T-helper 2 cell treated with Interferon-gamma antibody and Interleukin-4, amounts not matched to agents 5 μg/mL and 100 μg/mL, for 36 hours (primary cell): ENCODE measurements at regions not wholly inside any gene's neighbourhood (a gene's known extent, or its start where the extent isn't known, plus 50 kb on each side); places are given as distances from the start of the nearest gene placed in this dataset.
"Not testable (repeated sequence)": the region's sequence is repeated elsewhere in the genome, so short reads cannot be mapped to it uniquely, and the experiment has no call there.

ENCODE experiments used
- DNase-seq: peaks from one replicate; pipeline ENCODE4 v3.0.0; 2021; ENCODE audit warnings: low spot score
- H3K27ac Mint-ChIP-seq: one replicate; pipeline ENCODE4 v1.8.0; 2021; ENCODE audit warnings: mild to moderate bottlenecking, mixed read lengths
- H3K27me3 Mint-ChIP-seq: one replicate; pipeline ENCODE4 v1.8.0; 2021; ENCODE audit warnings: low read depth, mixed read lengths
- H3K36me3 Mint-ChIP-seq: one replicate; pipeline ENCODE4 v1.8.0; 2021; ENCODE audit warnings: low read depth, mixed read lengths
- H3K4me1 Mint-ChIP-seq: one replicate; pipeline ENCODE4 v1.8.0; 2021; ENCODE audit warnings: low read depth, mixed read lengths
- H3K4me3 Mint-ChIP-seq: one replicate; pipeline ENCODE4 v1.8.0; 2022; ENCODE audit warnings: mild to moderate bottlenecking, moderate library complexity, mixed read lengths
- H3K9me3 Mint-ChIP-seq: one replicate; pipeline ENCODE4 v1.8.0; 2021; ENCODE audit warnings: mixed read lengths

- Mint-ChIP-seq H3K27ac (no peak overlapping the region), H3K27me3 (no peaks in the 10 kb centered on the region)
Observed at GRCh38 chr2:239818531-239819011, 206.6 kb downstream of the NDUFA10 start.

GRCh38 chr2:239818086-239818485 lies 207.1 kb downstream of the NDUFA10 start:
- Mint-ChIP-seq H3K36me3 (no peaks in the 10 kb centered on the region), H3K9me3 (no peaks in the 10 kb centered on the region), H3K4me1 (no peaks in the 10 kb centered on the region), H3K4me3 (no peak overlapping the region), H3K27me3 (no peaks in the 10 kb centered on the region), H3K27ac (no peak overlapping the region)
- DNase-seq, result no peak

More at GRCh38 chr2:239818531-239819011, 206.6 kb downstream of the NDUFA10 start:
- H3K4me3 Mint-ChIP-seq, result no peak overlapping the region
- H3K9me3 Mint-ChIP-seq, result no peaks in the 10 kb centered on the region
- no peak for DNase-seq
- H3K4me1 Mint-ChIP-seq, result no peaks in the 10 kb centered on the region
- H3K36me3 Mint-ChIP-seq, result no peaks in the 10 kb centered on the region

- not testable (repeated sequence) for DNase-seq, H3K36me3 Mint-ChIP-seq, H3K27me3 Mint-ChIP-seq, H3K4me1 Mint-ChIP-seq, H3K27ac Mint-ChIP-seq, H3K4me3 Mint-ChIP-seq, H3K9me3 Mint-ChIP-seq
Observed at GRCh38 chr2:239817468-239818031, 207.6 kb downstream of the NDUFA10 start.

GRCh38 chr2:239816576-239817467 lies 208.3 kb downstream of the NDUFA10 start:
- no peaks in the 10 kb centered on the region for H3K27me3 Mint-ChIP-seq
- no peaks in the 10 kb centered on the region for H3K9me3 Mint-ChIP-seq
- no peak overlapping the region for H3K4me3 Mint-ChIP-seq
- no peak overlapping the region for H3K27ac Mint-ChIP-seq
- H3K4me1 Mint-ChIP-seq, result no peaks in the 10 kb centered on the region
- H3K36me3 Mint-ChIP-seq, result no peaks in the 10 kb centered on the region
- no peak for DNase-seq

GRCh38 chr2:239815671-239816070 lies 209.5 kb downstream of the NDUFA10 start:
- no peak for DNase-seq
- Mint-ChIP-seq H3K9me3 (no peaks in the 10 kb centered on the region), H3K27me3 (no peaks in the 10 kb centered on the region), H3K36me3 (no peaks in the 10 kb centered on the region), H3K4me3 (no peak overlapping the region), H3K4me1 (no peaks in the 10 kb centered on the region), H3K27ac (no peak overlapping the region)

- no peaks in the 10 kb centered on the region for H3K9me3 Mint-ChIP-seq
- H3K27ac Mint-ChIP-seq, result no peak overlapping the region
- no peak overlapping the region for H3K4me3 Mint-ChIP-seq
- DNase-seq, result no peak
- no peaks in the 10 kb centered on the region for H3K27me3 Mint-ChIP-seq
- H3K36me3 Mint-ChIP-seq, result no peaks in the 10 kb centered on the region
- H3K4me1 Mint-ChIP-seq, result no peaks in the 10 kb centered on the region
Observed at GRCh38 chr2:239814861-239815601, 210.1 kb downstream of the NDUFA10 start.

- H3K4me3 Mint-ChIP-seq, result no peak overlapping the region
- no peaks in the 10 kb centered on the region for H3K36me3 Mint-ChIP-seq
- H3K9me3 Mint-ChIP-seq, result no peaks in the 10 kb centered on the region
- H3K27me3 Mint-ChIP-seq, result no peaks in the 10 kb centered on the region
- no peak overlapping the region for H3K27ac Mint-ChIP-seq
- DNase-seq, result no peak
- no peaks in the 10 kb centered on the region for H3K4me1 Mint-ChIP-seq
Observed at GRCh38 chr2:239814116-239814860, 210.9 kb downstream of the NDUFA10 start.

- no peaks in the 10 kb centered on the region for H3K36me3 Mint-ChIP-seq
- H3K4me3 Mint-ChIP-seq, result no peak overlapping the region
- no peaks in the 10 kb centered on the region for H3K4me1 Mint-ChIP-seq
- DNase-seq, result no peak
- H3K9me3 Mint-ChIP-seq, result no peaks in the 10 kb centered on the region
- no peak overlapping the region for H3K27ac Mint-ChIP-seq
- no peaks in the 10 kb centered on the region for H3K27me3 Mint-ChIP-seq
Observed at GRCh38 chr2:239813261-239814115, 211.7 kb downstream of the NDUFA10 start.

GRCh38 chr2:239811806-239812560 lies 213.2 kb downstream of the NDUFA10 start:
- Mint-ChIP-seq H3K27ac (no peak overlapping the region), H3K4me1 (no peaks in the 10 kb centered on the region), H3K27me3 (no peaks in the 10 kb centered on the region), H3K9me3 (no peaks in the 10 kb centered on the region), H3K36me3 (no peaks in the 10 kb centered on the region), H3K4me3 (no peak overlapping the region)
- no peak for DNase-seq

GRCh38 chr2:239811111-239811781 lies 213.9 kb downstream of the NDUFA10 start:
- Mint-ChIP-seq H3K27ac (no peak overlapping the region), H3K27me3 (no peaks in the 10 kb centered on the region), H3K36me3 (no peaks in the 10 kb centered on the region), H3K4me3 (no peak overlapping the region), H3K4me1 (no peaks in the 10 kb centered on the region), H3K9me3 (no peaks in the 10 kb centered on the region)
- DNase-seq, result no peak

- Mint-ChIP-seq H3K9me3 (no peaks in the 10 kb centered on the region), H3K4me3 (no peak overlapping the region), H3K27ac (no peak overlapping the region), H3K27me3 (no peaks in the 10 kb centered on the region), H3K4me1 (no peaks in the 10 kb centered on the region), H3K36me3 (no peaks in the 10 kb centered on the region)
- no peak for DNase-seq
Observed at GRCh38 chr2:239809391-239809790, 215.8 kb downstream of the NDUFA10 start.

- Mint-ChIP-seq H3K9me3 (no peaks in the 10 kb centered on the region), H3K27ac (no peak overlapping the region), H3K4me1 (no peaks in the 10 kb centered on the region)
Observed at GRCh38 chr2:239807568-239807967, 217.6 kb downstream of the NDUFA10 start.

More at GRCh38 chr2:239807568-239807967, 217.6 kb downstream of the NDUFA10 start:
- Mint-ChIP-seq H3K27me3 (no peaks in the 10 kb centered on the region), H3K4me3 (no peak overlapping the region), H3K36me3 (no peaks in the 10 kb centered on the region)
- no peak for DNase-seq
